ENCODE measurements at regions not wholly inside any gene's neighbourhood (a gene's known extent, or its start where the extent isn't known, plus 50 kb on each side); places are given as distances from the start of the nearest gene placed in this dataset.

- no peak overlapping the region for H3K4me3 ChIP-seq (ENCODE audit: low read depth, low read length)
- H3K27ac ChIP-seq (ENCODE audit: low read depth, low read length) = no peak overlapping the region
- H3K4me1 ChIP-seq (ENCODE audit: control insufficient read depth, insufficient read depth, low read length) = peaks cover 6% of the 10 kb centered on the region; the same call in 1 of the 2 replicates
- no peak overlapping the region for H3K9ac ChIP-seq (ENCODE audit: low read length)
- H3K27me3 ChIP-seq (ENCODE audit: control insufficient read depth, insufficient read depth, low read length) = no peaks in the 10 kb centered on the region
- H3K36me3 ChIP-seq (ENCODE audit: control insufficient read depth, insufficient read depth, low read length) = no peaks in the 10 kb centered on the region
- no peaks in the 10 kb centered on the region for H3K9me3 ChIP-seq (ENCODE audit: control insufficient read depth, insufficient read depth, low read depth, low read length)
These were observed 599.5 kb upstream of the SYT4 start for GRCh38 chr18:43876748-43877147.

- no peaks in the 10 kb centered on the region for H3K9me3 ChIP-seq (ENCODE audit: control insufficient read depth, insufficient read depth, low read depth, low read length)
- H3K36me3 ChIP-seq (ENCODE audit: control insufficient read depth, insufficient read depth, low read length) = no peaks in the 10 kb centered on the region
- H3K27ac ChIP-seq (ENCODE audit: low read depth, low read length) = no peak overlapping the region
- no peaks in the 10 kb centered on the region for H3K27me3 ChIP-seq (ENCODE audit: control insufficient read depth, insufficient read depth, low read length)
- H3K9ac ChIP-seq (ENCODE audit: low read length) = no peak overlapping the region
- H3K4me3 ChIP-seq (ENCODE audit: low read depth, low read length) = no peak overlapping the region
- peaks cover 6% of the 10 kb centered on the region; the same call in 1 of the 2 replicates for H3K4me1 ChIP-seq (ENCODE audit: control insufficient read depth, insufficient read depth, low read length)
These were observed 600.5 kb upstream of the SYT4 start for GRCh38 chr18:43877616-43878321.

- Histone ChIP-seq H3K27me3 (ENCODE audit: control insufficient read depth, insufficient read depth, low read length) (no peaks in the 10 kb centered on the region), H3K27ac (ENCODE audit: low read depth, low read length) (no peak overlapping the region)
These were observed 602.1 kb upstream of the SYT4 start for GRCh38 chr18:43879415-43879814.

GRCh38 chr18:43882358-43883055 is 605.2 kb upstream of the SYT4 start:
- H3K4me1 ChIP-seq (ENCODE audit: control insufficient read depth, insufficient read depth, low read length) = 0 out of 2 replicates have a peak, but pooled peaks cover 6% of the 10 kb centered on the region
- no peaks in the 10 kb centered on the region for H3K36me3 ChIP-seq (ENCODE audit: control insufficient read depth, insufficient read depth, low read length)
- no peaks in the 10 kb centered on the region for H3K9me3 ChIP-seq (ENCODE audit: control insufficient read depth, insufficient read depth, low read depth, low read length)
- H3K27ac ChIP-seq (ENCODE audit: low read depth, low read length) = no peak overlapping the region
- H3K9ac ChIP-seq (ENCODE audit: low read length) = no peak overlapping the region
- no peaks in the 10 kb centered on the region for H3K27me3 ChIP-seq (ENCODE audit: control insufficient read depth, insufficient read depth, low read length)
- no peak overlapping the region for H3K4me3 ChIP-seq (ENCODE audit: low read depth, low read length)

More at GRCh38 chr18:43879415-43879814, 602.1 kb upstream of the SYT4 start:
- Histone ChIP-seq H3K4me1 (ENCODE audit: control insufficient read depth, insufficient read depth, low read length) (peaks cover 6% of the 10 kb centered on the region; the same call in 1 of the 2 replicates), H3K4me3 (ENCODE audit: low read depth, low read length) (no peak overlapping the region), H3K9ac (ENCODE audit: low read length) (no peak overlapping the region), H3K36me3 (ENCODE audit: control insufficient read depth, insufficient read depth, low read length) (no peaks in the 10 kb centered on the region), H3K9me3 (ENCODE audit: control insufficient read depth, insufficient read depth, low read depth, low read length) (no peaks in the 10 kb centered on the region)

- Histone ChIP-seq H3K36me3 (ENCODE audit: control insufficient read depth, insufficient read depth, low read length) (no peaks in the 10 kb centered on the region), H3K4me3 (ENCODE audit: low read depth, low read length) (no peak overlapping the region), H3K9me3 (ENCODE audit: control insufficient read depth, insufficient read depth, low read depth, low read length) (no peaks in the 10 kb centered on the region), H3K4me1 (ENCODE audit: control insufficient read depth, insufficient read depth, low read length) (peaks cover 15% of the 10 kb centered on the region), H3K27me3 (ENCODE audit: control insufficient read depth, insufficient read depth, low read length) (no peaks in the 10 kb centered on the region), H3K9ac (ENCODE audit: low read length) (no peak overlapping the region), H3K27ac (ENCODE audit: low read depth, low read length) (no peak overlapping the region)
These were observed 606.6 kb upstream of the SYT4 start for GRCh38 chr18:43883886-43884285.

GRCh38 chr18:43886341-43886740 is 609.1 kb upstream of the SYT4 start:
- Histone ChIP-seq H3K4me3 (ENCODE audit: low read depth, low read length) (no peak overlapping the region), H3K27me3 (ENCODE audit: control insufficient read depth, insufficient read depth, low read length) (no peaks in the 10 kb centered on the region), H3K27ac (ENCODE audit: low read depth, low read length) (no peak overlapping the region), H3K9ac (ENCODE audit: low read length) (no peak overlapping the region), H3K36me3 (ENCODE audit: control insufficient read depth, insufficient read depth, low read length) (no peaks in the 10 kb centered on the region), H3K4me1 (ENCODE audit: control insufficient read depth, insufficient read depth, low read length) (peaks cover 15% of the 10 kb centered on the region), H3K9me3 (ENCODE audit: control insufficient read depth, insufficient read depth, low read depth, low read length) (no peaks in the 10 kb centered on the region)

- H3K27me3 ChIP-seq (ENCODE audit: control insufficient read depth, insufficient read depth, low read length) = no peaks in the 10 kb centered on the region
- no peak overlapping the region for H3K9ac ChIP-seq (ENCODE audit: low read length)
- H3K4me3 ChIP-seq (ENCODE audit: low read depth, low read length) = no peak overlapping the region
- H3K9me3 ChIP-seq (ENCODE audit: control insufficient read depth, insufficient read depth, low read depth, low read length) = no peaks in the 10 kb centered on the region
- peaks cover 15% of the 10 kb centered on the region for H3K4me1 ChIP-seq (ENCODE audit: control insufficient read depth, insufficient read depth, low read length)
- no peaks in the 10 kb centered on the region for H3K36me3 ChIP-seq (ENCODE audit: control insufficient read depth, insufficient read depth, low read length)
- no peak overlapping the region for H3K27ac ChIP-seq (ENCODE audit: low read depth, low read length)
These were observed 610.2 kb upstream of the SYT4 start for GRCh38 chr18:43887491-43887890.

GRCh38 chr18:43888598-43888997 is 611.3 kb upstream of the SYT4 start:
- H3K9me3 ChIP-seq (ENCODE audit: control insufficient read depth, insufficient read depth, low read depth, low read length) = no peaks in the 10 kb centered on the region
- H3K27ac ChIP-seq (ENCODE audit: low read depth, low read length) = no peak overlapping the region
- H3K9ac ChIP-seq (ENCODE audit: low read length) = no peak overlapping the region
- H3K36me3 ChIP-seq (ENCODE audit: control insufficient read depth, insufficient read depth, low read length) = no peaks in the 10 kb centered on the region
- H3K27me3 ChIP-seq (ENCODE audit: control insufficient read depth, insufficient read depth, low read length) = no peaks in the 10 kb centered on the region
- H3K4me1 ChIP-seq (ENCODE audit: control insufficient read depth, insufficient read depth, low read length) = peaks cover 15% of the 10 kb centered on the region
- H3K4me3 ChIP-seq (ENCODE audit: low read depth, low read length) = no peak overlapping the region

GRCh38 chr18:43893001-43893637 is 615.8 kb upstream of the SYT4 start:
- Histone ChIP-seq H3K27ac (ENCODE audit: low read depth, low read length) (no peak overlapping the region), H3K4me1 (ENCODE audit: control insufficient read depth, insufficient read depth, low read length) (peaks cover 4% of the 10 kb centered on the region), H3K36me3 (ENCODE audit: control insufficient read depth, insufficient read depth, low read length) (no peaks in the 10 kb centered on the region), H3K27me3 (ENCODE audit: control insufficient read depth, insufficient read depth, low read length) (no peaks in the 10 kb centered on the region), H3K9ac (ENCODE audit: low read length) (no peak overlapping the region), H3K4me3 (ENCODE audit: low read depth, low read length) (no peak overlapping the region), H3K9me3 (ENCODE audit: control insufficient read depth, insufficient read depth, low read depth, low read length) (no peaks in the 10 kb centered on the region)

- Histone ChIP-seq H3K27me3 (ENCODE audit: control insufficient read depth, insufficient read depth, low read length) (no peaks in the 10 kb centered on the region), H3K9me3 (ENCODE audit: control insufficient read depth, insufficient read depth, low read depth, low read length) (no peaks in the 10 kb centered on the region), H3K9ac (ENCODE audit: low read length) (no peak overlapping the region), H3K4me3 (ENCODE audit: low read depth, low read length) (no peak overlapping the region), H3K27ac (ENCODE audit: low read depth, low read length) (no peak overlapping the region), H3K36me3 (ENCODE audit: control insufficient read depth, insufficient read depth, low read length) (no peaks in the 10 kb centered on the region), H3K4me1 (ENCODE audit: control insufficient read depth, insufficient read depth, low read length) (no peaks in the 10 kb centered on the region)
These were observed 627.0 kb upstream of the SYT4 start for GRCh38 chr18:43904209-43904837.

GRCh38 chr18:43914018-43914417 is 636.7 kb upstream of the SYT4 start:
- peaks cover 17% of the 10 kb centered on the region for H3K4me1 ChIP-seq (ENCODE audit: control insufficient read depth, insufficient read depth, low read length)
- no peak overlapping the region for H3K4me3 ChIP-seq (ENCODE audit: low read depth, low read length)
- H3K36me3 ChIP-seq (ENCODE audit: control insufficient read depth, insufficient read depth, low read length) = no peaks in the 10 kb centered on the region
- no peaks in the 10 kb centered on the region for H3K9me3 ChIP-seq (ENCODE audit: control insufficient read depth, insufficient read depth, low read depth, low read length)
- no peaks in the 10 kb centered on the region for H3K27me3 ChIP-seq (ENCODE audit: control insufficient read depth, insufficient read depth, low read length)
- no peak overlapping the region for H3K9ac ChIP-seq (ENCODE audit: low read length)
- H3K27ac ChIP-seq (ENCODE audit: low read depth, low read length) = no peak overlapping the region
